H1 (cell line): ENCODE measurements at regions not wholly inside any gene's neighbourhood (a gene's known extent, or its start where the extent isn't known, plus 50 kb on each side); places are given as distances from the start of the nearest gene placed in this dataset.

Experiments
- CTCF ChIA-PET: fragments of 300-600 bp; sonication (Branson Sonifier 250); formaldehyde crosslinking; loops from one replicate; lab custom pipeline; 2021; ENCODE audit not compliant: partially characterized antibody; lab: Charles Lee
- POLR2A ChIA-PET: fragments of 300-600 bp; sonication (Branson Sonifier 250); formaldehyde crosslinking; loops from one replicate; lab custom pipeline; 2021; ENCODE audit warnings: inconsistent platforms; ENCODE audit not compliant: partially characterized antibody; lab: Charles Lee
- DNase-seq, 2 experiments: peaks; one replicate each; pipeline versions ENCODE4 v3.0.0 to v3.0.0-alpha.2; 2010 to 2022; ENCODE audit warnings: low spot score in 2 of 2, low read depth in 1 of 2, mixed read lengths in 1 of 2
- FAIRE-seq: peaks from 2 replicates; lab custom pipeline; 2011; peaks lifted over from hg19 to GRCh38; lab: Jason Lieb, UNC
- H2AFZ ChIP-seq: 2 replicates; pipeline ENCODE4 v1.8.1; 2012; ENCODE audit warnings: low read length, inconsistent platforms
- H2AK5ac ChIP-seq: 2 replicates; pipeline ENCODE4 v1.6.1; 2013; ENCODE audit warnings: low read depth, low read length
- H2BK120ac ChIP-seq: replicated peaks from 2 replicates; pipeline ENCODE3; 2013; ENCODE audit warnings: low read depth, low read length, inconsistent platforms
- H2BK12ac ChIP-seq: 2 replicates; pipeline ENCODE4 v1.6.1; 2013; ENCODE audit warnings: low read depth, low read length
- H2BK15ac ChIP-seq: 2 replicates; pipeline ENCODE4 v1.6.1; 2013; ENCODE audit warnings: low read length
- H2BK20ac ChIP-seq: 2 replicates; pipeline ENCODE4 v1.6.1; 2013; ENCODE audit warnings: low read length
- H2BK5ac ChIP-seq: 2 replicates; pipeline ENCODE4 v1.6.1; 2013; ENCODE audit warnings: low read depth, low read length
- H3K14ac ChIP-seq: 2 replicates; pipeline ENCODE4 v1.6.1; 2013; ENCODE audit warnings: inconsistent platforms; ENCODE audit not compliant: insufficient read length
- H3K18ac ChIP-seq: 2 replicates; pipeline ENCODE4 v1.6.1; 2013; ENCODE audit warnings: low read length; ENCODE audit errors: extremely low read depth
- H3K23ac ChIP-seq: 2 replicates; pipeline ENCODE4 v1.6.1; 2013; ENCODE audit warnings: inconsistent platforms; ENCODE audit not compliant: insufficient read length
- H3K23me2 ChIP-seq: 2 replicates; pipeline ENCODE4 v1.6.1; 2013; ENCODE audit warnings: low read depth, low read length
- H3K27ac ChIP-seq: 2 replicates; pipeline ENCODE4 v1.6.1; 2011; ENCODE audit warnings: low read depth, low read length, inconsistent platforms
- H3K27me3 ChIP-seq, 4 experiments: replicated peaks in 1 of 4; 1 replicate in 1 of 4; 2 replicates in 3 of 4; pipeline versions ENCODE4 v1.6.1 to v1.8.1; 2011 to 2013; ENCODE audit warnings: low read length in 3 of 4, mild to moderate bottlenecking in 3 of 4, inconsistent platforms in 2 of 4, mixed read lengths in 2 of 4, moderate library complexity in 1 of 4; ENCODE audit not compliant: control insufficient read depth in 3 of 4, insufficient read depth in 3 of 4; ENCODE audit errors: extremely low read depth in 1 of 4
- H3K36me3 ChIP-seq, 4 experiments: 2 replicates each; pipeline versions ENCODE4 v1.6.1 to v1.8.1; 2011 to 2013; ENCODE audit warnings: mild to moderate bottlenecking in 4 of 4, low read length in 3 of 4, moderate library complexity in 2 of 4, control low read depth in 1 of 4, inconsistent platforms in 1 of 4; ENCODE audit not compliant: insufficient read depth in 4 of 4, control insufficient read depth in 2 of 4
- H3K4ac ChIP-seq: replicated peaks from 2 replicates; pipeline ENCODE3; 2013; ENCODE audit warnings: low read length, low read depth, mixed read lengths, inconsistent platforms; ENCODE audit not compliant: insufficient read length
- H3K4me1 ChIP-seq, 4 experiments: replicated peaks in 1 of 4; 1 replicate in 1 of 4; 2 replicates in 3 of 4; pipeline versions ENCODE4 v1.6.1 to v1.8.1; 2011 to 2013; ENCODE audit warnings: low read length in 3 of 4, inconsistent platforms in 2 of 4, mixed read lengths in 1 of 4; ENCODE audit not compliant: insufficient read depth in 4 of 4, control insufficient read depth in 3 of 4
- H3K4me2 ChIP-seq, 2 experiments: 2 replicates each; pipeline versions ENCODE4 v1.6.1 to v1.8.1; 2011 to 2013; ENCODE audit warnings: low read depth in 2 of 2, low read length in 2 of 2, control low read depth in 1 of 2, inconsistent platforms in 1 of 2, mild to moderate bottlenecking in 1 of 2; ENCODE audit not compliant: insufficient read depth in 1 of 2
- H3K4me3 ChIP-seq, 4 experiments: fragments of 200-600, 300-600 bp in 1 of 4; sonication (generic), shearing (Covaris generic), sonication (Bioruptor Twin) in 1 of 4; 2 replicates each; pipeline versions ENCODE4 v1.5.1 to v1.8.1; 2011 to 2016; ENCODE audit warnings: low read length in 4 of 4, low read depth in 3 of 4, control low read depth in 2 of 4, inconsistent platforms in 2 of 4, mild to moderate bottlenecking in 2 of 4, mixed read lengths in 1 of 4, moderate library complexity in 1 of 4; ENCODE audit not compliant: insufficient read depth in 2 of 4; ENCODE audit errors: extremely low read depth in 1 of 4
- H3K56ac ChIP-seq: replicated peaks from 2 replicates; pipeline ENCODE3; 2013; ENCODE audit warnings: low read depth, mild to moderate bottlenecking, mixed read lengths, low read length, inconsistent platforms; ENCODE audit not compliant: insufficient read length
- H3K79me1 ChIP-seq: 2 replicates; pipeline ENCODE4 v1.6.1; 2013; ENCODE audit warnings: low read depth, low read length, control low read depth
- H3K79me2 ChIP-seq, 2 experiments: 2 replicates each; pipeline versions ENCODE4 v1.6.1 to v1.8.1; 2012 to 2013; ENCODE audit warnings: low read length in 2 of 2, mild to moderate bottlenecking in 2 of 2, inconsistent platforms in 1 of 2; ENCODE audit not compliant: insufficient read depth in 2 of 2, control insufficient read depth in 1 of 2
- H3K9ac ChIP-seq, 4 experiments: replicated peaks in 1 of 4; 1 replicate in 1 of 4; 2 replicates in 3 of 4; pipeline versions ENCODE4 v1.6.1 to v1.8.1; 2011 to 2013; ENCODE audit warnings: low read depth in 3 of 4, low read length in 3 of 4, control low read depth in 2 of 4, mild to moderate bottlenecking in 2 of 4, moderate library complexity in 2 of 4, inconsistent platforms in 1 of 4; ENCODE audit errors: extremely low read depth in 1 of 4
- H3K9me3 ChIP-seq, 2 experiments: 2 replicates each; pipeline versions ENCODE4 v1.6.1 to v1.8.1; 2012 to 2013; ENCODE audit warnings: mild to moderate bottlenecking in 2 of 2, moderate library complexity in 2 of 2, control low read depth in 1 of 2, inconsistent platforms in 1 of 2, low read depth in 1 of 2, low read length in 1 of 2, mixed read lengths in 1 of 2; ENCODE audit not compliant: insufficient read depth in 2 of 2
- H4K20me1 ChIP-seq, 2 experiments: replicated peaks in 1 of 2; 2 replicates each; pipeline versions ENCODE3 to v1.8.1; 2011 to 2013; ENCODE audit warnings: inconsistent platforms in 2 of 2, low read length in 2 of 2, mild to moderate bottlenecking in 1 of 2; ENCODE audit not compliant: insufficient read depth in 2 of 2, control insufficient read depth in 1 of 2
- H4K5ac ChIP-seq: 2 replicates; pipeline ENCODE4 v1.6.1; 2013; ENCODE audit warnings: low read length, low read depth, mixed read lengths, inconsistent platforms; ENCODE audit not compliant: insufficient read length
- H4K8ac ChIP-seq: 2 replicates; pipeline ENCODE4 v1.8.0; 2013; ENCODE audit warnings: mild to moderate bottlenecking, moderate library complexity, low read length, inconsistent platforms; ENCODE audit not compliant: insufficient read depth; ENCODE audit errors: extremely low read depth
- H4K91ac ChIP-seq: replicated peaks from 2 replicates; pipeline ENCODE3; 2013; ENCODE audit warnings: low read length, mixed read lengths, inconsistent platforms; ENCODE audit not compliant: insufficient read length
- BACH1 ChIP-seq: IDR thresholded peaks from 2 replicates; pipeline ENCODE4 v1.6.1; 2012; ENCODE audit warnings: low read length, improper control_type of control experiment
- CHD2 ChIP-seq: IDR thresholded peaks from 2 replicates; pipeline ENCODE4 v1.6.1; 2012; ENCODE audit warnings: low read length, improper control_type of control experiment
- JUND ChIP-seq: IDR thresholded peaks from 2 replicates; pipeline ENCODE4 v1.6.1; 2011; ENCODE audit warnings: mild to moderate bottlenecking, improper control_type of control experiment, low read length
- KDM1A ChIP-seq: fragments of 200-600, 300-600 bp; sonication (generic); IDR thresholded peaks from 2 replicates; pipeline ENCODE4 v1.7.1; 2016; ENCODE audit warnings: mild to moderate bottlenecking, low read length, borderline replicate concordance
- RBBP5 ChIP-seq: IDR thresholded peaks from 2 replicates; pipeline ENCODE4 v1.7.1; 2012; ENCODE audit warnings: low read depth, mild to moderate bottlenecking, inconsistent platforms, low read length, moderate library complexity, borderline replicate concordance
- RFX5 ChIP-seq: IDR thresholded peaks from 2 replicates; pipeline ENCODE4 v1.6.1; 2011; ENCODE audit warnings: low read depth, low read length, improper control_type of control experiment, borderline replicate concordance
- SAP30 ChIP-seq: fragments of 300-600 bp; sonication (generic); IDR thresholded peaks from 2 replicates; pipeline ENCODE4 v1.7.1; 2012; ENCODE audit warnings: low read length, moderate library complexity, mild to moderate bottlenecking, inconsistent platforms; ENCODE audit not compliant: insufficient read depth, insufficient replicate concordance
- ZNF274 ChIP-seq: IDR thresholded peaks from 2 replicates; pipeline ENCODE4 v1.7.0; 2012; ENCODE audit warnings: low read length, borderline replicate concordance; ENCODE audit errors: extremely low read depth
- WGBS, 2 experiments: shearing (Covaris generic) in 1 of 2; methylation state at CpG; one replicate each; pipeline versions ENCODE4 v1.1.6 to v1.1.7; 2013 to 2015; ENCODE audit warnings: low lambda C conversion rate in 2 of 2, mixed read lengths in 2 of 2, inconsistent platforms in 1 of 2, low coverage in 1 of 2, missing lambda C conversion rate in 1 of 2; ENCODE audit not compliant: insufficient replicate concordance in 2 of 2, insufficient coverage in 1 of 2, insufficient read length in 1 of 2; ENCODE audit errors: extremely low coverage in 1 of 2, missing lambda C conversion rate in 1 of 2; 5-methylcytosine and 5-hydroxymethylcytosine counted together
- TF ChIP-seq, protein P1 (sequence below), 3 experiments: IDR thresholded peaks; 1 replicate in 2 of 3; 2 replicates in 1 of 3; pipeline versions ENCODE4 v1.5.1 to v1.6.1; 2011; ENCODE audit warnings: low read length in 3 of 3, mild to moderate bottlenecking in 3 of 3, inconsistent platforms in 2 of 3, low read depth in 1 of 3, moderate library complexity in 1 of 3; ENCODE audit not compliant: insufficient read depth in 1 of 3; ENCODE audit errors: control extremely low read depth in 1 of 3

DNA sequence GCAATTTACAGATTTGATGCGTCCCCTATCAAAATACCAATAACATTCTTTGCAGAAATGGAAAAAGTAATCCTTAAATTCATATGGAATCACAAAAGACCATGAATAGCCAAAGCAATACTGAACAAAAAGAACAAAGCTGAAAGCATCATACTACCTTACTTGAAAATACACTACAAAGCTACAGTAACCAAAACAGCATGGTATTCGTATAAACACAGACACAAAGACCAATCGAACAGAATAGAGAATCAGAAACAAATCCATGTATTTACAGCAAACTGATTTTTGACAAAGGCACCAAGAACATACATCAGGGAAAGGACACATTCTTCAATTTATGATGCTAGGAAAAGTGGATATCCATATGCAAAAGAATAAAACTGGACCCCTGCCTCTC is 206.5 kb upstream of the PDE10A start:
- Histone ChIP-seq H4K91ac (no peak overlapping the region), H4K8ac (no peak overlapping the region), H3K4me3 (no peak overlapping the region), H2BK5ac (no peak overlapping the region), H3K79me1 (no peaks in the 10 kb centered on the region), H3K4me1 (no peaks in the 10 kb centered on the region), H3K4me2 (no peak overlapping the region), H3K4ac (no peak overlapping the region), H3K23me2 (no peaks in the 10 kb centered on the region), H3K27me3 (no peaks in the 10 kb centered on the region; a peak in 1 of 7 replicates), H3K9me3 (peaks cover 0 to 3% of the 10 kb centered on the region in 2 experiments; a peak in 1 of 4 replicates), H2BK120ac (no peak overlapping the region), H2BK12ac (no peak overlapping the region), H2AFZ (no peak overlapping the region), H3K56ac (no peak overlapping the region), H3K27ac (no peak overlapping the region), H3K9ac (no peak overlapping the region), H3K18ac (no peak overlapping the region), H3K79me2 (no peaks in the 10 kb centered on the region), H3K23ac (no peak overlapping the region), H2BK20ac (no peak overlapping the region), H3K14ac (no peak overlapping the region), H4K5ac (no peak overlapping the region), H2AK5ac (no peak overlapping the region), H2BK15ac (no peak overlapping the region), H4K20me1 (no peaks in the 10 kb centered on the region), H3K36me3 (no peaks in the 10 kb centered on the region)
- TF ChIP-seq RBBP5 (no peak), SAP30 (no peak), JUND (no peak), BACH1 (no peak), RFX5 (no peak), CHD2 (no peak), KDM1A (no peak), ZNF274 (no peak)
- TF ChIP-seq, protein P1, sequence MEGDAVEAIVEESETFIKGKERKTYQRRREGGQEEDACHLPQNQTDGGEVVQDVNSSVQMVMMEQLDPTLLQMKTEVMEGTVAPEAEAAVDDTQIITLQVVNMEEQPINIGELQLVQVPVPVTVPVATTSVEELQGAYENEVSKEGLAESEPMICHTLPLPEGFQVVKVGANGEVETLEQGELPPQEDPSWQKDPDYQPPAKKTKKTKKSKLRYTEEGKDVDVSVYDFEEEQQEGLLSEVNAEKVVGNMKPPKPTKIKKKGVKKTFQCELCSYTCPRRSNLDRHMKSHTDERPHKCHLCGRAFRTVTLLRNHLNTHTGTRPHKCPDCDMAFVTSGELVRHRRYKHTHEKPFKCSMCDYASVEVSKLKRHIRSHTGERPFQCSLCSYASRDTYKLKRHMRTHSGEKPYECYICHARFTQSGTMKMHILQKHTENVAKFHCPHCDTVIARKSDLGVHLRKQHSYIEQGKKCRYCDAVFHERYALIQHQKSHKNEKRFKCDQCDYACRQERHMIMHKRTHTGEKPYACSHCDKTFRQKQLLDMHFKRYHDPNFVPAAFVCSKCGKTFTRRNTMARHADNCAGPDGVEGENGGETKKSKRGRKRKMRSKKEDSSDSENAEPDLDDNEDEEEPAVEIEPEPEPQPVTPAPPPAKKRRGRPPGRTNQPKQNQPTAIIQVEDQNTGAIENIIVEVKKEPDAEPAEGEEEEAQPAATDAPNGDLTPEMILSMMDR (IDR thresholded peaks at IDR 0.05; ENCODE audit: control extremely low read depth in 1 of 3, insufficient read depth in 1 of 3, low read depth in 1 of 3, low read length in 3 of 3), result no peak
- POLR2A ChIA-PET, result no interaction called here
- FAIRE-seq (no peak), DNase-seq (no peak)
- 98% methylated on average over 3 of the region's 3 CpGs; no CpG with 5 or more reads in 1 of the 2 experiments for WGBS, 2 experiments
- CTCF ChIA-PET, result no interaction called here
